IMR-90 (cell line): ENCODE measurements at regions not wholly inside any gene's neighbourhood (a gene's known extent, or its start where the extent isn't known, plus 50 kb on each side); places are given as distances from the start of the nearest gene placed in this dataset.

Experiments
- ATAC-seq: fragments of 200-7000 bp; cut with Tn5 transposase; 2 replicates; pipeline ENCODE4 v1.9.1; 2020; ENCODE audit warnings: low read depth, mild to moderate bottlenecking, moderate library complexity
- BruUV-seq: library from RNA; stranded (reverse); fragments of 400-500 nt; replicated peaks from 2 replicates; lab custom pipeline; 2021; lab: Mats Ljungman, UMichigan
- CTCF ChIA-PET: fragments of 300-600 bp; formaldehyde crosslinking; extraction: SDS; loops from one replicate; lab custom pipeline; 2021; ENCODE audit warnings: antibody characterized with exemption; lab: Yijun Ruan, JAX
- POLR2A ChIA-PET: fragments of 300-600 bp; sonication (Branson Sonifier 250); formaldehyde crosslinking; loops from one replicate; lab custom pipeline; 2022; ENCODE audit warnings: antibody characterized with exemption; ENCODE audit not compliant: unreplicated experiment; lab: Charles Lee
- DNase-seq: peaks from one replicate; pipeline ENCODE4 v3.0.0; 2013
- H2AFZ ChIP-seq: replicated peaks from 2 replicates; pipeline ENCODE3; 2013; ENCODE audit warnings: low read length, mild to moderate bottlenecking; ENCODE audit not compliant: poor library complexity
- H2AK5ac ChIP-seq: 2 replicates; pipeline ENCODE4 v1.6.1; 2013; ENCODE audit warnings: low read depth, low read length, inconsistent platforms
- H2AK9ac ChIP-seq: replicated peaks from 2 replicates; pipeline ENCODE3; 2013; ENCODE audit warnings: mild to moderate bottlenecking, low read depth, low read length, moderate library complexity; ENCODE audit not compliant: poor library complexity
- H2BK120ac ChIP-seq: 2 replicates; pipeline ENCODE4 v1.6.1; 2013; ENCODE audit warnings: low read depth, low read length, inconsistent platforms
- H2BK15ac ChIP-seq: 3 replicates; pipeline ENCODE4 v1.6.1; 2013; ENCODE audit warnings: low read depth, low read length, inconsistent platforms
- H2BK20ac ChIP-seq: 2 replicates; pipeline ENCODE4 v1.6.1; 2013; ENCODE audit warnings: low read depth, mild to moderate bottlenecking, inconsistent platforms, low read length, moderate library complexity
- H2BK5ac ChIP-seq: 2 replicates; pipeline ENCODE4 v1.6.1; 2013; ENCODE audit warnings: mild to moderate bottlenecking, low read depth, low read length, inconsistent platforms; ENCODE audit not compliant: poor library complexity, severe bottlenecking
- H3K14ac ChIP-seq: replicated peaks from 2 replicates; pipeline ENCODE4 v1.6.1; 2013; ENCODE audit warnings: low read depth, low read length, inconsistent platforms
- H3K18ac ChIP-seq: 2 replicates; pipeline ENCODE4 v1.6.1; 2013; ENCODE audit warnings: low read depth, low read length, control low read depth
- H3K23ac ChIP-seq: 2 replicates; pipeline ENCODE4 v1.6.1; 2013; ENCODE audit warnings: low read depth, low read length, inconsistent platforms
- H3K27ac ChIP-seq: 2 replicates; pipeline ENCODE4 v1.5.1; 2013; ENCODE audit warnings: mild to moderate bottlenecking, control low read depth, low read length; ENCODE audit not compliant: insufficient read depth
- H3K27me3 ChIP-seq: 2 replicates; pipeline ENCODE4 v1.6.1; 2013; ENCODE audit warnings: low read length; ENCODE audit not compliant: control insufficient read depth, insufficient read depth
- H3K36me3 ChIP-seq: 2 replicates; pipeline ENCODE4 v1.6.1; 2013; ENCODE audit warnings: low read length, mixed read lengths; ENCODE audit not compliant: control insufficient read depth, insufficient read depth
- H3K4ac ChIP-seq: 2 replicates; pipeline ENCODE4 v1.6.1; 2013; ENCODE audit warnings: low read depth, low read length, inconsistent platforms
- H3K4me1 ChIP-seq: 2 replicates; pipeline ENCODE4 v1.6.1; 2013; ENCODE audit warnings: low read length, mixed read lengths; ENCODE audit not compliant: control insufficient read depth, insufficient read depth
- H3K4me2 ChIP-seq: 2 replicates; pipeline ENCODE4 v1.6.1; 2013; ENCODE audit warnings: low read depth, mild to moderate bottlenecking, control low read depth, low read length, moderate library complexity
- H3K4me3 ChIP-seq: 2 replicates; pipeline ENCODE4 v1.5.1; 2013; ENCODE audit warnings: low read depth, mild to moderate bottlenecking, control low read depth, low read length, moderate library complexity; ENCODE audit not compliant: insufficient read depth
- H3K56ac ChIP-seq: 2 replicates; pipeline ENCODE4 v1.6.1; 2013; ENCODE audit warnings: low read length, inconsistent platforms; ENCODE audit not compliant: insufficient read depth; ENCODE audit errors: extremely low read depth
- H3K79me1 ChIP-seq, 2 experiments: 2 replicates each; pipeline ENCODE4 v1.6.1; 2013; ENCODE audit warnings: low read length in 2 of 2, inconsistent platforms in 1 of 2, low read depth in 1 of 2
- H3K9ac ChIP-seq: 2 replicates; pipeline ENCODE4 v1.6.1; 2013; ENCODE audit warnings: low read depth, low read length, control low read depth
- H3K9me1 ChIP-seq: 2 replicates; pipeline ENCODE4 v1.6.1; 2013; ENCODE audit warnings: low read length, inconsistent platforms; ENCODE audit not compliant: insufficient read depth
- H3K9me3 ChIP-seq: 2 replicates; pipeline ENCODE4 v1.6.1; 2013; ENCODE audit warnings: low read length; ENCODE audit not compliant: control insufficient read depth, insufficient read depth
- H4K20me1 ChIP-seq: 2 replicates; pipeline ENCODE4 v1.6.1; 2013; ENCODE audit warnings: low read length, inconsistent platforms; ENCODE audit not compliant: insufficient read depth
- H4K5ac ChIP-seq: 2 replicates; pipeline ENCODE4 v1.6.1; 2013; ENCODE audit warnings: mild to moderate bottlenecking, low read depth, low read length, control low read depth
- H4K8ac ChIP-seq, 2 experiments: 2 replicates each; pipeline ENCODE4 v1.6.1; 2013; ENCODE audit warnings: low read depth in 2 of 2, low read length in 2 of 2, control low read depth in 1 of 2, inconsistent platforms in 1 of 2
- H4K91ac ChIP-seq: 2 replicates; pipeline ENCODE4 v1.6.1; 2013; ENCODE audit warnings: low read depth, low read length, inconsistent platforms; ENCODE audit not compliant: insufficient read depth
- CEBPB ChIP-seq: IDR thresholded peaks from 2 replicates; pipeline ENCODE4 v1.6.1; 2012; ENCODE audit warnings: low read depth, low read length, improper control_type of control experiment
- NFE2L2 ChIP-seq: fragments of 150-350 bp; IDR thresholded peaks from 2 replicates; pipeline ENCODE4 v1.6.1; 2016; ENCODE audit warnings: low read depth, mild to moderate bottlenecking, low read length
- SMC3 ChIP-seq: fragments of 150-350 bp; IDR thresholded peaks from 2 replicates; pipeline ENCODE4 v1.6.1; 2016; ENCODE audit warnings: low read depth, mild to moderate bottlenecking, antibody characterized with exemption, low read length, moderate library complexity
- WGBS, 2 experiments: methylation state at CpG; one replicate each; pipeline versions ENCODE4 v1.1.5 to v1.1.7; 2013; ENCODE audit warnings: missing lambda C conversion rate in 2 of 2; ENCODE audit not compliant: insufficient read length in 1 of 2; ENCODE audit errors: extremely low coverage in 2 of 2; 5-methylcytosine and 5-hydroxymethylcytosine counted together
- dilution Hi-C: fragments of 300-500 bp; cut with HindIII; formaldehyde crosslinking; loops from one replicate; pipeline ENCODE4 v1.14.3; 2018; ENCODE audit warnings: low sequenced_read_pairs; ENCODE audit not compliant: unreplicated experiment
- in situ Hi-C: fragments of 300-500 bp; cut with MboI; formaldehyde crosslinking; loops from 3 replicates; pipeline ENCODE4 v1.14.3; 2019; ENCODE audit warnings: low sequenced_read_pairs, inconsistent platforms, mixed read lengths
- intact Hi-C: fragments of 100-400 bp; cut with micrococcal nuclease; formaldehyde crosslinking; loops from 2 replicates; pipeline ENCODE4 v1.10.0; 2022

GRCh38 chr6:141513830-141514229, 618.9 kb upstream of the GJE1 start:
- H4K8ac ChIP-seq: peak overlapping the region in 1 of 2 experiments; percentile 33; a peak in 1 of 4 replicates
- in situ Hi-C loops: no loop called here

More at GRCh38 chr6:141513830-141514229, 618.9 kb upstream of the GJE1 start:
- Histone ChIP-seq H3K27me3 (no peaks in the 10 kb centered on the region), H3K9ac (no peak overlapping the region; the same call in 1 of the 2 replicates), H2AK9ac (no peak overlapping the region), H4K91ac (no peak overlapping the region), H3K4me3 (no peak overlapping the region), H3K27ac (no peak overlapping the region), H3K4me2 (peak overlapping the region; percentile 72), H3K4me1 (no peaks in the 10 kb centered on the region), H2BK15ac (no peak overlapping the region), H3K14ac (no peak overlapping the region), H4K5ac (no peak overlapping the region; the same call in 1 of the 2 replicates), H2BK120ac (no peak overlapping the region), H3K79me1 (no peaks in the 10 kb centered on the region), H3K36me3 (no peaks in the 10 kb centered on the region), H3K18ac (no peak overlapping the region; the same call in 1 of the 2 replicates), H4K20me1 (no peaks in the 10 kb centered on the region), H3K23ac (no peak overlapping the region), H2AFZ (no peak overlapping the region), H2BK20ac (no peak overlapping the region), H3K9me3 (no peaks in the 10 kb centered on the region), H3K9me1 (no peaks in the 10 kb centered on the region; the same call in 1 of the 2 replicates), H2AK5ac (no peak overlapping the region), H2BK5ac (no peak overlapping the region), H3K56ac (no peak overlapping the region), H3K4ac (no peak overlapping the region)
- dilution Hi-C loops: no loop called here
- TF ChIP-seq NFE2L2 (no peak), CEBPB (no peak), SMC3 (no peak)
- intact Hi-C loops: no loop called here
- BruUV-seq: no TSS peak
- WGBS, 2 experiments: no CpG with 5 or more reads among the region's 1 CpG
- DNase-seq: no peak
- ChIA-PET CTCF (no interaction called here), POLR2A (no interaction called here)
- ATAC-seq: no peak
